HG03097 (cell line): ENCODE measurements at regions not wholly inside any gene's neighbourhood (a gene's known extent, or its start where the extent isn't known, plus 50 kb on each side); places are given as distances from the start of the nearest gene placed in this dataset.

Experiments
- ATAC-seq: cut with Tn5 transposase; IDR thresholded peaks from one replicate; pipeline ENCODE4 v1.9.1; 2021; ENCODE audit not compliant: unreplicated experiment, low FRiP score

- ATAC-seq = no peak
Measured at GRCh38 chr5:98994611-98995010, 65.8 kb upstream of the CHD1 start.

- ATAC-seq = no peak
Measured at GRCh38 chr5:98993512-98993911, 64.7 kb upstream of the CHD1 start.

GRCh38 chr5:98992552-98992951 is 63.7 kb upstream of the CHD1 start:
- no peak for ATAC-seq

GRCh38 chr5:98989727-98990126 is 60.9 kb upstream of the CHD1 start:
- no peak for ATAC-seq

- no peak for ATAC-seq
Measured at GRCh38 chr5:98986587-98986986, 57.8 kb upstream of the CHD1 start.

DNA sequence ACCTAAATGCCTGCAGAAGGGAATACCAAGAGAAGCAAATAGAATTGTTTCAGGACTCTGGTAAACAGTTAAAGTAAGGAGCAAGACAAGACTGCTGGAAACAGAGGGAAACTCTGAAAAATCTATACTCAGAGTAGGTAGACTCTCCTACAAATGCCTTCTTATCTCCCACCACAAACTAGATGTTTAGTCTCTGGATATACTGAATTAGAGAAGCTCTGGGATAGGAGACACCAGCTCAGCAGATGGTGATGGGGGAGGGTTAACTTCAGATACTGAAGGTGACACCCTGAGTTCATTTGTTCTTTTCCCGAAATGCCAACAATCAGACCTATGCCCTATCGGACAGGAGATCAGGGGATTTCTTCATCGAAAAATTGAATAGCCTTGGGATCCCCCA is 54.1 kb upstream of the CHD1 start:
- ATAC-seq = no peak
